Suprapubic skin (tissue), 4 donors: ENCODE measurements at regions not wholly inside any gene's neighbourhood (a gene's known extent, or its start where the extent isn't known, plus 50 kb on each side); places are given as distances from the start of the nearest gene placed in this dataset.

ENCODE experiments used
- DNase-seq, 2 donors: peaks; one replicate each; pipeline ENCODE4 v3.0.0-alpha.2; 2019; ENCODE audit warnings: low spot score in 2 of 2
- H3K27ac ChIP-seq: fragments of 200-600 bp; sonication (generic); one replicate; pipeline ENCODE4 v1.5.1; 2019
- H3K27me3 ChIP-seq: fragments of 200-600 bp; sonication (generic); one replicate; pipeline ENCODE4 v1.5.1; 2019
- H3K36me3 ChIP-seq: fragments of 200-600 bp; sonication (generic); one replicate; pipeline ENCODE4 v1.5.1; 2019
- H3K4me1 ChIP-seq: fragments of 200-600 bp; sonication (generic); one replicate; pipeline ENCODE4 v1.5.1; 2019
- H3K4me3 ChIP-seq: fragments of 200-600 bp; sonication (generic); one replicate; pipeline ENCODE4 v1.5.1; 2019; ENCODE audit warnings: mild to moderate bottlenecking
- H3K9me3 ChIP-seq: fragments of 200-600 bp; sonication (generic); one replicate; pipeline ENCODE4 v1.5.1; 2019
- CTCF ChIP-seq, 2 donors: fragments of 200-600 bp in 1 of 2; fragments of 450-650 bp in 1 of 2; sonication (generic) in 1 of 2; IDR thresholded peaks; one replicate each; pipeline ENCODE4 v1.5.1; 2016 to 2019; ENCODE audit warnings: antibody characterized with exemption in 2 of 2, mild to moderate bottlenecking in 1 of 2, moderate library complexity in 1 of 2
- EP300 ChIP-seq: sonication (generic); formaldehyde crosslinking; IDR thresholded peaks from one replicate; pipeline ENCODE4 v1.6.1; 2017; ENCODE audit warnings: antibody characterized with exemption
- POLR2A ChIP-seq, 2 donors: fragments of 450-650 bp; IDR thresholded peaks; one replicate each; pipeline ENCODE4 v1.6.1; 2017; ENCODE audit warnings: antibody characterized with exemption in 2 of 2, mild to moderate bottlenecking in 2 of 2, moderate library complexity in 2 of 2
- POLR2AphosphoS5 ChIP-seq, 3 donors: sonication (generic); formaldehyde crosslinking; IDR thresholded peaks; one replicate each; pipeline ENCODE4 v1.6.1; 2017; ENCODE audit warnings: antibody characterized with exemption in 3 of 3
- WGBS: methylation state at CpG from one replicate; pipeline ENCODE4 v1.1.5; 2018; 5-methylcytosine and 5-hydroxymethylcytosine counted together

GRCh38 chr3:175932586-175932985 is 1073.5 kb downstream of the NAALADL2 start:
- H3K9me3 ChIP-seq = peaks cover 2% of the 10 kb centered on the region
- no peak overlapping the region for H3K27ac ChIP-seq
- H3K4me1 ChIP-seq = no peaks in the 10 kb centered on the region
- H3K4me3 ChIP-seq = no peak overlapping the region
- TF ChIP-seq CTCF (IDR thresholded peaks at IDR 0.05) (no peak), POLR2AphosphoS5 (IDR thresholded peaks at IDR 0.05) (no peak), EP300 (no peak), POLR2A (IDR thresholded peaks at IDR 0.05) (no peak)
- no peak for DNase-seq
- no peaks in the 10 kb centered on the region for H3K27me3 ChIP-seq
- no peaks in the 10 kb centered on the region for H3K36me3 ChIP-seq

- Histone ChIP-seq H3K4me1 (no peaks in the 10 kb centered on the region), H3K9me3 (no peaks in the 10 kb centered on the region), H3K36me3 (no peaks in the 10 kb centered on the region), H3K27me3 (no peaks in the 10 kb centered on the region), H3K27ac (no peak overlapping the region), H3K4me3 (no peak overlapping the region)
- TF ChIP-seq POLR2AphosphoS5 (IDR thresholded peaks at IDR 0.05) (no peak), EP300 (no peak), POLR2A (IDR thresholded peaks at IDR 0.05) (no peak), CTCF (IDR thresholded peaks at IDR 0.05) (no peak)
- DNase-seq = no peak
These were observed 1060.0 kb downstream of the NAALADL2 start for GRCh38 chr3:175919133-175919532.

GRCh38 chr3:175916191-175916934 is 1057.2 kb downstream of the NAALADL2 start:
- DNase-seq = no peak
- H3K27ac ChIP-seq = no peak overlapping the region
- H3K9me3 ChIP-seq = no peaks in the 10 kb centered on the region
- H3K36me3 ChIP-seq = no peaks in the 10 kb centered on the region
- H3K4me1 ChIP-seq = no peaks in the 10 kb centered on the region
- 63% methylated on average over 4 of the region's 4 CpGs for WGBS
- H3K4me3 ChIP-seq = no peak overlapping the region
- TF ChIP-seq EP300 (no peak), POLR2A (IDR thresholded peaks at IDR 0.05) (no peak), POLR2AphosphoS5 (IDR thresholded peaks at IDR 0.05) (no peak), CTCF (IDR thresholded peaks at IDR 0.05) (no peak)
- H3K27me3 ChIP-seq = no peaks in the 10 kb centered on the region

- Histone ChIP-seq H3K27me3 (no peaks in the 10 kb centered on the region), H3K9me3 (no peaks in the 10 kb centered on the region), H3K4me1 (no peaks in the 10 kb centered on the region), H3K27ac (no peak overlapping the region), H3K36me3 (no peaks in the 10 kb centered on the region), H3K4me3 (no peak overlapping the region)
- TF ChIP-seq CTCF (IDR thresholded peaks at IDR 0.05) = no peak
- DNase-seq = no peak
These were observed 1055.7 kb downstream of the NAALADL2 start for GRCh38 chr3:175914785-175915184.

GRCh38 chr3:175913286-175913685 is 1054.2 kb downstream of the NAALADL2 start:
- Histone ChIP-seq H3K4me3 (no peak overlapping the region), H3K9me3 (no peaks in the 10 kb centered on the region), H3K27ac (no peak overlapping the region), H3K27me3 (no peaks in the 10 kb centered on the region), H3K36me3 (no peaks in the 10 kb centered on the region), H3K4me1 (no peaks in the 10 kb centered on the region)
- TF ChIP-seq EP300 = no peak
- no peak for TF ChIP-seq CTCF (IDR thresholded peaks at IDR 0.05)
- no peak for TF ChIP-seq POLR2A (IDR thresholded peaks at IDR 0.05)
- TF ChIP-seq POLR2AphosphoS5 (IDR thresholded peaks at IDR 0.05) = no peak
- WGBS = 80% methylated on average over 3 of the region's 3 CpGs
- DNase-seq = no peak
